ENCODE measurements at regions not wholly inside any gene's neighbourhood (a gene's known extent, or its start where the extent isn't known, plus 50 kb on each side); places are given as distances from the start of the nearest gene placed in this dataset.

GRCh38 chr22:45101515-45102227 is 62.1 kb upstream of the NUP50 start:
- H3K4me1 Mint-ChIP-seq, result peaks cover 7% of the 10 kb centered on the region
- H3K27ac Mint-ChIP-seq, result no peak overlapping the region
- H3K27me3 Mint-ChIP-seq, result peaks cover 61% of the 10 kb centered on the region
- no peaks in the 10 kb centered on the region for H3K9me3 ChIP-seq (ENCODE audit: control insufficient read depth, low read length, poor library complexity, severe bottlenecking)
- ATAC-seq (peak; percentile 46), DNase-seq (no peak)
- no peak overlapping the region for H3K4me3 Mint-ChIP-seq
- no peaks in the 10 kb centered on the region for H3K36me3 Mint-ChIP-seq (ENCODE audit: low read depth)

DNA sequence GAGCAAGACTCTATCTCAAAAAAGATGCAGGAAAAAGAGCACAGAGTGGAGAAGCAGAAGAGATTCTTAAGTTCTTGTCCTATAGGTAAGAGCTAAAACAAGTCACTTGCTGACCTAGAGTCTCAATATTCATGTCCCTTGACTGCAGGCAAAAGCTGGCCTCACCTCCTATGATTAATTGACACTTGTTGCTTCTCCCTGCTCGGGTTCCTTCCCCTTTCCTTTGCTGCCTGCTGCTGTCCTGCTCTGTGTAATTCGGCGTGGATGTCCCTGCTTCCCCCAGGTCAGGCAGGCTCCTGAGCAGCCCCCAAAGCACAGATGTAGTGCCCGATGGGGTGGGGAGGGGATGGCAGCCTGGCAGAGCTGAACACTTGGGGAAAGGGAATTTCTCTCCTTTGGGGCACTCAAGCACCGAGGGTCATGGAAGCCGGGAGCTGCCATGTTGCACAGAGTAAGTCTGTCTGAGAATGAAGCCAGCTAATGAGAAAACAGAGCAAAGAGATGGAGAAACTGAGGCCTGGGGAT is 60.8 kb upstream of the NUP50 start:
- Mint-ChIP-seq H3K27me3 (peaks cover 53% of the 10 kb centered on the region), H3K4me3 (no peak overlapping the region), H3K36me3 (ENCODE audit: low read depth) (no peaks in the 10 kb centered on the region), H3K27ac (no peak overlapping the region), H3K4me1 (peaks cover 7% of the 10 kb centered on the region)
- no peaks in the 10 kb centered on the region for H3K9me3 ChIP-seq (ENCODE audit: control insufficient read depth, low read length, poor library complexity, severe bottlenecking)
- ATAC-seq (no peak), DNase-seq (no peak)

GRCh38 chr22:45103756-45104155 is 60.0 kb upstream of the NUP50 start:
- Mint-ChIP-seq H3K4me1 (peaks cover 7% of the 10 kb centered on the region), H3K27me3 (peaks cover 53% of the 10 kb centered on the region), H3K4me3 (no peak overlapping the region), H3K27ac (no peak overlapping the region), H3K36me3 (ENCODE audit: low read depth) (no peaks in the 10 kb centered on the region)
- DNase-seq (no peak), ATAC-seq (no peak)
- no peaks in the 10 kb centered on the region for H3K9me3 ChIP-seq (ENCODE audit: control insufficient read depth, low read length, poor library complexity, severe bottlenecking)

GRCh38 chr22:45104313-45104712 is 59.4 kb upstream of the NUP50 start:
- peaks cover 52% of the 10 kb centered on the region for H3K27me3 Mint-ChIP-seq
- ATAC-seq (no peak), DNase-seq (no peak)
- H3K4me3 Mint-ChIP-seq, result no peak overlapping the region
- H3K36me3 Mint-ChIP-seq (ENCODE audit: low read depth), result no peaks in the 10 kb centered on the region
- H3K9me3 ChIP-seq (ENCODE audit: control insufficient read depth, low read length, poor library complexity, severe bottlenecking), result no peaks in the 10 kb centered on the region
- peaks cover 7% of the 10 kb centered on the region for H3K4me1 Mint-ChIP-seq
- H3K27ac Mint-ChIP-seq, result no peak overlapping the region

DNA sequence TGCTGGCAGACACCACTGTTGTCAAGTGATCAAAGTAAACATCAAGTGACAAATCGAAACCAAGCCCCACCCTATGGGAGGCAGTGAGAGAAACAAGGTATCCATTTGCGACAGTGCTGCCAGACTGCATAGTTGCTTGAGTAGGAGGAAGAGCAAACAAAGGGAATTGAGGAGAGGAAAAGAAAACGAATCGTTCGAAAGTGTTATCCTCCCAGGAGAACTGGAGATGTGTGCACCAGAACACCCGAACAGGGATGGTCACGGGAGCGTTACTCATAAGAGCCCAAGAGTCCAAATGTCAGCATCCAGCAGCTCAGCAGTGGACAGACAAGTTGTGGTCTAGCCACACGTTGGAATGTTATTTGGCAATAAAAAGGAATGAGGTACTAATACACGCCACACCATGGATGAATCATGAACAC is 58.4 kb upstream of the NUP50 start:
- DNase-seq (no peak), ATAC-seq (no peak)
- H3K36me3 Mint-ChIP-seq (ENCODE audit: low read depth), result no peaks in the 10 kb centered on the region
- peaks cover 7% of the 10 kb centered on the region for H3K4me1 Mint-ChIP-seq
- no peak overlapping the region for H3K4me3 Mint-ChIP-seq
- H3K27ac Mint-ChIP-seq, result no peak overlapping the region
- H3K9me3 ChIP-seq (ENCODE audit: control insufficient read depth, low read length, poor library complexity, severe bottlenecking), result no peaks in the 10 kb centered on the region
- H3K27me3 Mint-ChIP-seq, result peaks cover 44% of the 10 kb centered on the region

GRCh38 chr22:45107671-45108070 is 56.1 kb upstream of the NUP50 start:
- Mint-ChIP-seq H3K27me3 (peaks cover 28% of the 10 kb centered on the region), H3K27ac (no peak overlapping the region)

DNA sequence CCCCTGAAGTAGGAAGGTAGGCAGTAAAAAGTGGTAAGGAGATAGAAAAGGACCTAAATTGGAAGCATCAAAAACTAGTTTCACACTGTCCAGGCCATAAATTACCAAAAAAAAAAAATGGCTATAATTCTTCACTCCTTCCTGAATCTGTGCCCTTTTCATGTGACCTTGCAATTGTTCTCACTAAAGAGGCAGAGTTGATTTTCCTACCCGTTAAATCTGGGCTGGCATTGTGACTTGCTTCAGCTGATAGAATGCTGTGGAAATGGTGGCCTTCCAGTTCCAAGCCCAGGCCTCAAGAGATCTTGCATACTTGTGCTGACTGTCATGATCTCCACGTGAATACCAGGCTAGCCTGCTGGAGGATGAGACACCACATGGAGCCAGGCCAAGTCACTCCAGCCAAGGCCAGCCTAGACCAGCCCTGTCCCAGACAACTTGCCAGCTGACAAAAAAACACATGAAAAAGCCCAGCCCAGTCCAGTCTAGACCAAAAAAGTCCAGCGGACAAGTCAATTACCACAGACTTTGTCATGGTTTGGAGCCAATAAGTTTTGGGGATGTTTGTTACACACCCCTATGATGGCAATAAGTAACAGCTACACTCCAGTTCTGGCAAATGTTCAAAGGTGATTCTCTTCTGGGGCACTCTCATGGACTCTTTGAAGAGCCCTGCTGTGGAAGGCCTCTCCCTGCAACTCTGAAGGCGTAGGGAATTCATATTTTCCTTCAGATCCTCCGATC is 51.4 kb upstream of the NUP50 start:
- H3K4me1 Mint-ChIP-seq, result no peaks in the 10 kb centered on the region
- peaks cover 15% of the 10 kb centered on the region for H3K27me3 Mint-ChIP-seq
- ATAC-seq, result no peak
- no peak overlapping the region for H3K27ac Mint-ChIP-seq
- H3K36me3 Mint-ChIP-seq (ENCODE audit: low read depth), result no peaks in the 10 kb centered on the region
- H3K4me3 Mint-ChIP-seq, result no peak overlapping the region
- DNase-seq, result no peak
- H3K9me3 ChIP-seq (ENCODE audit: control insufficient read depth, low read length, poor library complexity, severe bottlenecking), result no peaks in the 10 kb centered on the region

More at GRCh38 chr22:45107671-45108070, 56.1 kb upstream of the NUP50 start:
- no peak for DNase-seq
- ATAC-seq, result no peak
- no peaks in the 10 kb centered on the region for H3K9me3 ChIP-seq (ENCODE audit: control insufficient read depth, low read length, poor library complexity, severe bottlenecking)
- Mint-ChIP-seq H3K36me3 (ENCODE audit: low read depth) (no peaks in the 10 kb centered on the region), H3K4me1 (peaks cover 7% of the 10 kb centered on the region), H3K4me3 (no peak overlapping the region)
